HCT116 (cell line): ENCODE measurements at regions not wholly inside any gene's neighbourhood (a gene's known extent, or its start where the extent isn't known, plus 50 kb on each side); places are given as distances from the start of the nearest gene placed in this dataset.

Experiments
- ATAC-seq: fragments of 200-7000 bp; cut with Tn5 transposase; 2 replicates; pipeline ENCODE4 v1.9.1; 2020; ENCODE audit warnings: mild to moderate bottlenecking, moderate library complexity
- BruUV-seq: library from RNA; stranded (reverse); fragments of 400-500 nt; replicated peaks from 2 replicates; lab custom pipeline; 2021; lab: Mats Ljungman, UMichigan
- CTCF ChIA-PET: fragments of 300-600 bp; sonication (Branson Sonifier 250); formaldehyde crosslinking; loops from one replicate; lab custom pipeline; 2021; ENCODE audit warnings: antibody characterized with exemption; lab: Charles Lee
- POLR2A ChIA-PET: fragments of 300-600, 350-600 bp; sonication (Branson Sonifier 250); formaldehyde crosslinking; loops from one replicate; lab custom pipeline; 2021; ENCODE audit warnings: antibody characterized with exemption; lab: Charles Lee
- RAD21 ChIA-PET, 2 experiments: fragments of 300-600 bp; sonication (Branson Sonifier 250); formaldehyde crosslinking; loops; one replicate each; lab custom pipeline; 2023; ENCODE audit warnings: low total read pairs in 2 of 2; ENCODE audit not compliant: uncharacterized antibody in 2 of 2, unreplicated experiment in 2 of 2, low non-redundant PET in 1 of 2; lab: Charles Lee
- DNase-seq: peaks from one replicate; pipeline ENCODE4 v3.0.0-alpha.2; 2010; ENCODE audit warnings: low read depth, low spot score
- H2AFZ ChIP-seq: fragments of 200-600 bp; shearing (Covaris generic), sonication (generic); 2 replicates; pipeline ENCODE4 v1.6.1; 2017; ENCODE audit warnings: low read depth, mixed run types, mixed read lengths, antibody characterized with exemption, low read length; ENCODE audit not compliant: poor library complexity, severe bottlenecking
- H3K27ac ChIP-seq: 2 replicates; pipeline ENCODE4 v1.5.1; 2012; ENCODE audit warnings: low read depth, low read length
- H3K27me3 ChIP-seq: fragments of 200-600 bp; sonication (generic); 2 replicates; pipeline ENCODE4 v1.6.1; 2016; ENCODE audit warnings: mixed run types, low read length, mixed read lengths; ENCODE audit not compliant: insufficient read depth
- H3K36me3 ChIP-seq, 2 experiments: fragments of 200-500 bp in 1 of 2; fragments of 200-600 bp in 1 of 2; sonication (Bioruptor generic) in 1 of 2; sonication (generic) in 1 of 2; 2 replicates each; pipeline versions ENCODE4 v1.5.1 to v1.6.1; 2014 to 2016; ENCODE audit warnings: low read length in 2 of 2, inconsistent platforms in 1 of 2, mixed read lengths in 1 of 2, mixed run types in 1 of 2; ENCODE audit not compliant: insufficient read depth in 2 of 2, control insufficient read depth in 1 of 2
- H3K4me1 ChIP-seq, 2 experiments: fragments of 200-600 bp in 1 of 2; sonication (generic) in 1 of 2; 2 replicates each; pipeline versions ENCODE4 v1.5.1 to v1.6.1; 2012 to 2017; ENCODE audit warnings: low read length in 2 of 2, inconsistent platforms in 1 of 2, mild to moderate bottlenecking in 1 of 2, mixed read lengths in 1 of 2, mixed run types in 1 of 2, moderate library complexity in 1 of 2; ENCODE audit not compliant: insufficient read depth in 2 of 2, control insufficient read depth in 1 of 2
- H3K4me2 ChIP-seq: fragments of 200-600 bp; sonication (generic); 2 replicates; pipeline ENCODE4 v1.6.1; 2017; ENCODE audit warnings: mixed run types, low read length, mixed read lengths
- H3K4me3 ChIP-seq, 2 experiments: fragments of 200-600 bp in 1 of 2; sonication (generic) in 1 of 2; replicated peaks in 1 of 2; 2 replicates each; pipeline ENCODE4 v1.5.1; 2011 to 2016; ENCODE audit warnings: low read length in 2 of 2, control low read depth in 1 of 2, low read depth in 1 of 2, mild to moderate bottlenecking in 1 of 2, mixed read lengths in 1 of 2, mixed run types in 1 of 2
- H3K79me2 ChIP-seq: fragments of 200-600 bp; sonication (generic); 2 replicates; pipeline ENCODE4 v1.6.1; 2017; ENCODE audit warnings: mild to moderate bottlenecking, mixed run types, low read length, moderate library complexity, mixed read lengths; ENCODE audit not compliant: insufficient read depth
- H3K9ac ChIP-seq: fragments of 200-600 bp; sonication (generic); 2 replicates; pipeline ENCODE4 v1.6.1; 2016; ENCODE audit warnings: low read length, mixed read lengths
- H3K9me2 ChIP-seq: fragments of 200-600 bp; sonication (generic), shearing (Covaris generic); 2 replicates; pipeline ENCODE4 v1.6.1; 2017; ENCODE audit warnings: mixed run types, mild to moderate bottlenecking, moderate library complexity; ENCODE audit not compliant: insufficient read depth
- H3K9me3 ChIP-seq, 2 experiments: fragments of 200-500 bp in 1 of 2; fragments of 200-600 bp in 1 of 2; sonication (Bioruptor generic) in 1 of 2; sonication (generic) in 1 of 2; 2 replicates each; pipeline ENCODE4 v1.6.1; 2014 to 2017; ENCODE audit warnings: low read length in 2 of 2, mixed read lengths in 2 of 2, inconsistent platforms in 1 of 2, low read depth in 1 of 2, mild to moderate bottlenecking in 1 of 2, mixed run types in 1 of 2, moderate library complexity in 1 of 2; ENCODE audit not compliant: control insufficient read depth in 1 of 2, insufficient read depth in 1 of 2
- H4K20me1 ChIP-seq: fragments of 200-600 bp; sonication (generic), shearing (Covaris generic); 2 replicates; pipeline ENCODE4 v1.6.1; 2017; ENCODE audit warnings: mixed run types, mild to moderate bottlenecking, moderate library complexity; ENCODE audit not compliant: insufficient read depth
- ATF3 ChIP-seq: IDR thresholded peaks from 2 replicates; pipeline ENCODE4 v1.6.1; 2012
- CEBPB ChIP-seq: IDR thresholded peaks from 2 replicates; pipeline ENCODE4 v1.6.1; 2012; ENCODE audit warnings: low read depth
- CTCF ChIP-seq, 3 experiments: fragments of 200-600 bp in 1 of 3; sonication (generic) in 1 of 3; IDR thresholded peaks in 2 of 3; conservative IDR thresholded peaks in 1 of 3; 2 replicates each; pipeline ENCODE4 v1.5.1; 2012 to 2017; ENCODE audit warnings: low read depth in 2 of 3, low read length in 2 of 3, antibody characterized with exemption in 1 of 3, borderline replicate concordance in 1 of 3, control low read depth in 1 of 3, mild to moderate bottlenecking in 1 of 3, mixed read lengths in 1 of 3, mixed run types in 1 of 3, moderate library complexity in 1 of 3; ENCODE audit not compliant: insufficient read depth in 1 of 3
- EGR1 ChIP-seq: IDR thresholded peaks from 2 replicates; pipeline ENCODE4 v1.6.1; 2012; ENCODE audit warnings: low read depth
- ELF1 ChIP-seq: IDR thresholded peaks from 2 replicates; pipeline ENCODE4 v1.6.1; 2012; ENCODE audit warnings: low read depth, borderline replicate concordance
- EZH2 ChIP-seq: fragments of 200-600 bp; sonication (generic); IDR thresholded peaks from 2 replicates; pipeline ENCODE4 v1.6.1; 2017; ENCODE audit warnings: antibody characterized with exemption, mixed run types
- EZH2phosphoT487 ChIP-seq: fragments of 200-600 bp; IDR thresholded peaks from 2 replicates; pipeline ENCODE4 v1.6.1; 2018; ENCODE audit warnings: antibody characterized with exemption, borderline replicate concordance
- FOSL1 ChIP-seq: IDR thresholded peaks from 2 replicates; pipeline ENCODE4 v1.6.1; 2012; ENCODE audit warnings: low read depth
- JUND ChIP-seq: IDR thresholded peaks from 2 replicates; pipeline ENCODE4 v1.6.1; 2012
- POLR2A ChIP-seq: IDR thresholded peaks from 2 replicates; pipeline ENCODE4 v1.7.0; 2011; ENCODE audit warnings: borderline replicate concordance; ENCODE audit not compliant: insufficient read depth, insufficient read length; ENCODE audit errors: extremely low read depth
- POLR2AphosphoS5 ChIP-seq: IDR thresholded peaks from 2 replicates; pipeline ENCODE4 v1.6.1; 2011; ENCODE audit warnings: mild to moderate bottlenecking, low read depth, low read length, moderate library complexity
- REST ChIP-seq: IDR thresholded peaks from 2 replicates; pipeline ENCODE4 v1.6.1; 2012; ENCODE audit warnings: low read depth
- SIN3A ChIP-seq: IDR thresholded peaks from 2 replicates; pipeline ENCODE4 v1.6.1; 2012; ENCODE audit warnings: low read depth
- SP1 ChIP-seq: IDR thresholded peaks from 2 replicates; pipeline ENCODE4 v1.6.1; 2012; ENCODE audit warnings: low read depth
- SRF ChIP-seq: IDR thresholded peaks from 2 replicates; pipeline ENCODE4 v1.6.1; 2012; ENCODE audit warnings: low read depth
- TCF7L2 ChIP-seq: IDR thresholded peaks from 2 replicates; pipeline ENCODE4 v1.7.0; 2011; ENCODE audit warnings: borderline replicate concordance, inconsistent platforms; ENCODE audit not compliant: insufficient read depth, insufficient read length; ENCODE audit errors: extremely low read depth
- YY1 ChIP-seq: IDR thresholded peaks from 2 replicates; pipeline ENCODE4 v1.6.1; 2011; ENCODE audit warnings: low read length, low read depth, moderate library complexity, mild to moderate bottlenecking; ENCODE audit not compliant: insufficient replicate concordance; ENCODE audit errors: extremely low read depth
- ZBTB33 ChIP-seq: IDR thresholded peaks from 2 replicates; pipeline ENCODE4 v1.6.1; 2011; ENCODE audit warnings: mild to moderate bottlenecking, low read length, moderate library complexity; ENCODE audit not compliant: insufficient replicate concordance; ENCODE audit errors: extremely low read depth
- ZFX ChIP-seq: fragments of 450-650 bp; IDR thresholded peaks from 2 replicates; pipeline ENCODE4 v1.6.1; 2017
- ZNF274 ChIP-seq: fragments of 200-500 bp; sonication (Bioruptor generic); IDR thresholded peaks from 2 replicates; pipeline ENCODE4 v1.6.1; 2014; ENCODE audit warnings: mild to moderate bottlenecking, low read depth, low read length, inconsistent platforms
- intact Hi-C: fragments of 100-400 bp; cut with micrococcal nuclease; formaldehyde crosslinking; loops from 2 replicates; pipeline ENCODE4 v1.10.0; 2022

DNA sequence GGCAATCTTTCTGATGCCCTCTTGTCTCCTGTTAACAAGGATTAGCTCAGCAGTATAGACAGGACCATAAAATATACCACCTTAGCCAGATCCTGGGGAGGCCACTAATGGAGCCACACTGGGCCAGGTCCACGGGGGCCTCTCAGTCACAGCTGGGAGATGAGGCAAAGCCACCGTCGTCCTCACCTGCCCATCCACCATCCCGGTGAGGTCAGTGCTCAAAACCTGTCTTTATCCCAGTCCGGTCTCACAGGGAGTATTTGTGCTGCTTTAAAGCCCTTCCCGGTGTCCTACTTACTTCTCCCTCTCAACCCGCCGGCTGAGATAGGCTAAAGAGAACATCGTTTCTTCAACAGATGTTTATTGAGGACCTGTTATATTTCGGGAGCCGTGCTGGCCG is 104.3 kb downstream of the EDN3 start:
- H3K27ac ChIP-seq: no peak overlapping the region
- H2AFZ ChIP-seq: no peak overlapping the region
- no peak overlapping the region for H3K4me2 ChIP-seq
- RAD21 ChIA-PET: no interaction called here
- no peaks in the 10 kb centered on the region for H3K79me2 ChIP-seq
- H3K4me3 ChIP-seq: no peak overlapping the region
- H3K4me1 ChIP-seq: peaks cover 0 to 2% of the 10 kb centered on the region in 2 experiments; a peak in 1 of 4 replicates
- H3K9me2 ChIP-seq: no peaks in the 10 kb centered on the region
- H3K9me3 ChIP-seq: no peaks in the 10 kb centered on the region
- POLR2A ChIA-PET: no interaction called here
- no peak for ATAC-seq
- no peak overlapping the region for H3K9ac ChIP-seq
- CTCF ChIA-PET: interaction anchor here (1.1 to 1.9 kb wide), 5 partner anchors 16 to 534 kb away, joined by 3 to 6 read pairs (median 5); no protein-coding TSS in a partner anchor
- H4K20me1 ChIP-seq: no peaks in the 10 kb centered on the region
- H3K27me3 ChIP-seq: peaks cover 70% of the 10 kb centered on the region
- TF ChIP-seq EZH2phosphoT487 (no peak), FOSL1 (no peak), ZBTB33 (no peak), CTCF (IDR thresholded peaks at IDR 0.05 in 2 of 3, conservative IDR thresholded peaks at IDR 0.05 in 1 of 3; ENCODE audit: borderline replicate concordance in 1 of 3, insufficient read depth in 1 of 3, low read depth in 2 of 3, low read length in 2 of 3) (no peak), CEBPB (no peak), POLR2A (no peak), REST (no peak), EZH2 (no peak), SRF (no peak), YY1 (no peak), EGR1 (no peak), POLR2AphosphoS5 (no peak), SP1 (no peak), ELF1 (no peak), SIN3A (no peak), ZFX (no peak), JUND (no peak), ATF3 (no peak), ZNF274 (no peak), TCF7L2 (no peak)
- intact Hi-C loops: loop anchor here (5.0 kb wide), 1 partner anchor 922 kb away; no protein-coding TSS in a partner anchor
- no peak for DNase-seq
- no peaks in the 10 kb centered on the region for H3K36me3 ChIP-seq
- no TSS peak for BruUV-seq
